PFSK-1 (cell line): ENCODE measurements at regions not wholly inside any gene's neighbourhood (a gene's known extent, or its start where the extent isn't known, plus 50 kb on each side); places are given as distances from the start of the nearest gene placed in this dataset.

ENCODE experiments used
- FOXP2 ChIP-seq: optimal IDR thresholded peaks from 2 replicates; pipeline ENCODE3; 2011; ENCODE audit warnings: borderline replicate concordance, control low read depth, inconsistent platforms; ENCODE audit not compliant: insufficient read depth; ENCODE audit errors: extremely low read length, extremely low read depth
- POLR2AphosphoS5 ChIP-seq: IDR thresholded peaks from 2 replicates; pipeline ENCODE4 v1.6.1; 2012; ENCODE audit warnings: low read depth, mild to moderate bottlenecking, control low read depth, low read length, moderate library complexity
- REST ChIP-seq, 2 experiments: IDR thresholded peaks; 2 replicates each; pipeline versions ENCODE4 v1.6.1 to v1.8.0; 2011 to 2012; ENCODE audit warnings: low read depth in 2 of 2, low read length in 2 of 2, control low read depth in 1 of 2, inconsistent platforms in 1 of 2, mild to moderate bottlenecking in 1 of 2, moderate library complexity in 1 of 2; ENCODE audit not compliant: insufficient read depth in 1 of 2
- SIN3A ChIP-seq: IDR thresholded peaks from 2 replicates; pipeline ENCODE4 v1.6.1; 2012; ENCODE audit warnings: mild to moderate bottlenecking, low read length, moderate library complexity, borderline replicate concordance; ENCODE audit not compliant: insufficient read depth
- TAF1 ChIP-seq: IDR thresholded peaks from 2 replicates; pipeline ENCODE4 v1.6.1; 2012; ENCODE audit warnings: low read length, control low read depth, borderline replicate concordance; ENCODE audit not compliant: insufficient read depth

- TF ChIP-seq REST (IDR thresholded peaks at IDR 0.05; ENCODE audit: insufficient read depth in 1 of 2, low read depth in 2 of 2, low read length in 2 of 2) (no peak), TAF1 (no peak), SIN3A (no peak), FOXP2 (no peak), POLR2AphosphoS5 (no peak)
Observed at GRCh38 chr4:96025011-96025410, 185.1 kb downstream of the PDHA2 start.

GRCh38 chr4:96035727-96036126 lies 195.8 kb downstream of the PDHA2 start:
- TF ChIP-seq POLR2AphosphoS5 (no peak), REST (IDR thresholded peaks at IDR 0.05; ENCODE audit: insufficient read depth in 1 of 2, low read depth in 2 of 2, low read length in 2 of 2) (no peak), FOXP2 (no peak), TAF1 (no peak), SIN3A (no peak)

- no peak for TF ChIP-seq POLR2AphosphoS5
- no peak for TF ChIP-seq REST (IDR thresholded peaks at IDR 0.05; ENCODE audit: insufficient read depth in 1 of 2, low read depth in 2 of 2, low read length in 2 of 2)
- TF ChIP-seq TAF1: no peak
- no peak for TF ChIP-seq FOXP2
- TF ChIP-seq SIN3A: no peak
Observed at GRCh38 chr4:96036781-96037180, 196.9 kb downstream of the PDHA2 start.

- TF ChIP-seq POLR2AphosphoS5 (no peak), REST (IDR thresholded peaks at IDR 0.05; ENCODE audit: insufficient read depth in 1 of 2, low read depth in 2 of 2, low read length in 2 of 2) (no peak), SIN3A (no peak), FOXP2 (no peak), TAF1 (no peak)
Observed at GRCh38 chr4:96037705-96038104, 197.8 kb downstream of the PDHA2 start.

- TF ChIP-seq REST (IDR thresholded peaks at IDR 0.05; ENCODE audit: insufficient read depth in 1 of 2, low read depth in 2 of 2, low read length in 2 of 2) (no peak), TAF1 (no peak)
Observed at GRCh38 chr4:96039217-96039616, 199.3 kb downstream of the PDHA2 start.
